ENCODE measurements at regions not wholly inside any gene's neighbourhood (a gene's known extent, or its start where the extent isn't known, plus 50 kb on each side); places are given as distances from the start of the nearest gene placed in this dataset.

DNA sequence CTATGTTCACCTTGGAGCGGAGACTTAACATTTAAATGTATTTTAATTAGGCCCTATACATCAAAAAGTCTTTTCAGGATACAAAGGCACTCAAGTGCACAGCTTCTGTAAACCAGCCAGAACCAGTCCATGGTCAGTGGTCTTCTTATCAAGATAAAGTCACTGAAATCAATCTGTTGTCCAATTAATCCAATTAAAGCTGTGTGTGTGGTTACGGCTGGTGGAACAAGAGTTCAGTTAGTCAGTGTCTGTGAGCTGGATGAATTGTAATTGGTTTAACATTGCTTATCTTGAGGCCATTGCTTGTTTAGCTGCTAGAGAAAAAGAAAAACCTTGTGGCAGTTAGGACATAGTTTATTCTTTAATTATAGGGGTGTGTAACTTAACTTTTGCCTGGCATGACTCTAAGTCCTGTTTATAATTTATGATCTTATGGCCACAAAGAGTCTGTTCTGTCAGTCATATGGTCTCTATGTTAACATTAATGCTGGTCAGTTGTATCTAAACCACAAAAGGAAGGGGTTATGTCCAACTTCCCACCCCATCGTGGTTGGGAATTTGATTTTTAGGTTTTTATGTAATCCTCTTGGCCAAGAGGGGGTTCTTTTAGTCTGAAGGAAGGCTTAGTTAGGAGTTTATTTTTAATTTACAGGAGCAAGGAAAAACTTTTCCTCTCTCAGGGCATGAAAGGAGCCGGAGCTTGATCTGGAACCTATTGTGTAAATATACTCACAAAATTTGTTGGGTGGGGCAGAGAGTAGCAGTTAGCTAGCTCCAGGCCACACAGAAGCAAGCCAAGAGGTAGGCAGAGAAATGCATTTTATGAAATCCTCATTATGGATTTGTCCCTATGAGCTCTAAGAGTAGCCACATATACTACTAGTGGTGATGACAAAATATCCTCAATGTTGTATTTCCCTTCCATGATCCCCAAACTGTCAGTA is 665.7 kb upstream of the ACTRT1 start:
- no peak overlapping the region for H3K4ac ChIP-seq (ENCODE audit: low read length)
- H2AK5ac ChIP-seq (ENCODE audit: low read depth, low read length): no peak overlapping the region
- no peak overlapping the region for H2BK15ac ChIP-seq (ENCODE audit: low read length)
- H2BK5ac ChIP-seq (ENCODE audit: low read length): no peak overlapping the region
- H3K36me3 ChIP-seq (replicated peaks in 1 of 2; ENCODE audit: control insufficient read depth in 2 of 2, insufficient read depth in 2 of 2, low read length in 2 of 2): no peaks in the 10 kb centered on the region
- WGBS, 2 donors (ENCODE audit: extremely low coverage in 2 of 2, insufficient read length in 2 of 2, insufficient replicate concordance in 1 of 2): no CpG with 5 or more reads among the region's 4 CpGs
- no peak overlapping the region for H4K91ac ChIP-seq (ENCODE audit: low read depth, low read length, poor library complexity)
- no peaks in the 10 kb centered on the region for H3K27me3 ChIP-seq (ENCODE audit: control insufficient read depth in 3 of 3, insufficient read depth in 3 of 3, low read depth in 1 of 3, low read length in 3 of 3)
- DNase-seq (ENCODE audit: low spot score): no peak
- H3K4me3 ChIP-seq (ENCODE audit: low read length in 2 of 2): no peak overlapping the region
- H3K27ac ChIP-seq (replicated peaks; ENCODE audit: low read length): no peak overlapping the region
- H4K8ac ChIP-seq (ENCODE audit: low read depth, low read length): no peak overlapping the region
- H3K9me3 ChIP-seq (replicated peaks in 1 of 2; ENCODE audit: control insufficient read depth in 2 of 2, insufficient read depth in 1 of 2, low read depth in 1 of 2, low read length in 2 of 2): no peaks in the 10 kb centered on the region
- H3K14ac ChIP-seq (ENCODE audit: low read length): no peak overlapping the region
- H3K9ac ChIP-seq (ENCODE audit: low read depth, low read length, poor library complexity): no peak overlapping the region
- H2BK12ac ChIP-seq (ENCODE audit: low read length): no peak overlapping the region
- H3K4me1 ChIP-seq (ENCODE audit: control insufficient read depth in 2 of 2, insufficient read depth in 1 of 2, low read depth in 1 of 2, low read length in 2 of 2): no peaks in the 10 kb centered on the region
- H2BK120ac ChIP-seq (ENCODE audit: low read depth, low read length): no peak overlapping the region
- no peaks in the 10 kb centered on the region for H3K79me1 ChIP-seq (ENCODE audit: low read depth, low read length)
- H3K4me2 ChIP-seq (ENCODE audit: insufficient read depth, low read length, poor library complexity, severe bottlenecking): no peak overlapping the region
- H3K23ac ChIP-seq (ENCODE audit: low read depth, low read length, poor library complexity): no peak overlapping the region
- no peak overlapping the region for H3K18ac ChIP-seq (ENCODE audit: low read length)
- no peak overlapping the region for H2AFZ ChIP-seq (ENCODE audit: low read length)

GRCh38 chrX:128714425-128714824 is 662.2 kb upstream of the ACTRT1 start:
- Histone ChIP-seq H3K14ac (ENCODE audit: low read length) (no peak overlapping the region), H2AK5ac (ENCODE audit: low read depth, low read length) (no peak overlapping the region), H3K9me3 (replicated peaks in 1 of 2; ENCODE audit: control insufficient read depth in 2 of 2, insufficient read depth in 1 of 2, low read depth in 1 of 2, low read length in 2 of 2) (no peaks in the 10 kb centered on the region), H3K9ac (ENCODE audit: low read depth, low read length, poor library complexity) (no peak overlapping the region), H3K79me1 (ENCODE audit: low read depth, low read length) (no peaks in the 10 kb centered on the region), H3K36me3 (replicated peaks in 1 of 2; ENCODE audit: control insufficient read depth in 2 of 2, insufficient read depth in 2 of 2, low read length in 2 of 2) (no peaks in the 10 kb centered on the region), H2BK12ac (ENCODE audit: low read length) (no peak overlapping the region), H2BK120ac (ENCODE audit: low read depth, low read length) (no peak overlapping the region), H3K4me3 (ENCODE audit: low read length in 2 of 2) (no peak overlapping the region), H3K4ac (ENCODE audit: low read length) (no peak overlapping the region), H3K27me3 (ENCODE audit: control insufficient read depth in 3 of 3, insufficient read depth in 3 of 3, low read depth in 1 of 3, low read length in 3 of 3) (no peaks in the 10 kb centered on the region), H2AFZ (ENCODE audit: low read length) (no peak overlapping the region), H3K23ac (ENCODE audit: low read depth, low read length, poor library complexity) (no peak overlapping the region), H4K8ac (ENCODE audit: low read depth, low read length) (no peak overlapping the region), H3K4me2 (ENCODE audit: insufficient read depth, low read length, poor library complexity, severe bottlenecking) (no peak overlapping the region), H3K4me1 (ENCODE audit: control insufficient read depth in 2 of 2, insufficient read depth in 1 of 2, low read depth in 1 of 2, low read length in 2 of 2) (no peaks in the 10 kb centered on the region), H3K27ac (replicated peaks; ENCODE audit: low read length) (no peak overlapping the region), H4K91ac (ENCODE audit: low read depth, low read length, poor library complexity) (no peak overlapping the region), H2BK15ac (ENCODE audit: low read length) (no peak overlapping the region), H2BK5ac (ENCODE audit: low read length) (no peak overlapping the region), H3K18ac (ENCODE audit: low read length) (no peak overlapping the region)
- WGBS, 2 donors (ENCODE audit: extremely low coverage in 2 of 2, insufficient read length in 2 of 2, insufficient replicate concordance in 1 of 2): no CpG with 5 or more reads among the region's 9 CpGs
- no peak for DNase-seq (ENCODE audit: low spot score)

- Histone ChIP-seq H2BK120ac (ENCODE audit: low read depth, low read length) (no peak overlapping the region), H3K9me3 (replicated peaks in 1 of 2; ENCODE audit: control insufficient read depth in 2 of 2, insufficient read depth in 1 of 2, low read depth in 1 of 2, low read length in 2 of 2) (no peaks in the 10 kb centered on the region), H4K8ac (ENCODE audit: low read depth, low read length) (no peak overlapping the region), H3K14ac (ENCODE audit: low read length) (no peak overlapping the region), H3K4ac (ENCODE audit: low read length) (no peak overlapping the region), H3K23ac (ENCODE audit: low read depth, low read length, poor library complexity) (no peak overlapping the region), H4K91ac (ENCODE audit: low read depth, low read length, poor library complexity) (no peak overlapping the region), H2BK15ac (ENCODE audit: low read length) (no peak overlapping the region), H2BK12ac (ENCODE audit: low read length) (no peak overlapping the region), H2BK5ac (ENCODE audit: low read length) (no peak overlapping the region), H2AK5ac (ENCODE audit: low read depth, low read length) (no peak overlapping the region), H3K79me1 (ENCODE audit: low read depth, low read length) (no peaks in the 10 kb centered on the region), H3K27me3 (ENCODE audit: control insufficient read depth in 3 of 3, insufficient read depth in 3 of 3, low read depth in 1 of 3, low read length in 3 of 3) (no peaks in the 10 kb centered on the region), H3K18ac (ENCODE audit: low read length) (no peak overlapping the region), H3K4me3 (ENCODE audit: low read length in 2 of 2) (no peak overlapping the region), H3K36me3 (replicated peaks in 1 of 2; ENCODE audit: control insufficient read depth in 2 of 2, insufficient read depth in 2 of 2, low read length in 2 of 2) (no peaks in the 10 kb centered on the region), H3K4me2 (ENCODE audit: insufficient read depth, low read length, poor library complexity, severe bottlenecking) (no peak overlapping the region), H2AFZ (ENCODE audit: low read length) (no peak overlapping the region), H3K4me1 (ENCODE audit: control insufficient read depth in 2 of 2, insufficient read depth in 1 of 2, low read depth in 1 of 2, low read length in 2 of 2) (no peaks in the 10 kb centered on the region), H3K27ac (replicated peaks; ENCODE audit: low read length) (no peak overlapping the region), H3K9ac (ENCODE audit: low read depth, low read length, poor library complexity) (no peak overlapping the region)
- WGBS, 2 donors (ENCODE audit: extremely low coverage in 2 of 2, insufficient read length in 2 of 2, insufficient replicate concordance in 1 of 2): no CpG with 5 or more reads among the region's 3 CpGs
- no peak for DNase-seq (ENCODE audit: low spot score)
Observed at GRCh38 chrX:128699716-128700285, 647.6 kb upstream of the ACTRT1 start.

DNA sequence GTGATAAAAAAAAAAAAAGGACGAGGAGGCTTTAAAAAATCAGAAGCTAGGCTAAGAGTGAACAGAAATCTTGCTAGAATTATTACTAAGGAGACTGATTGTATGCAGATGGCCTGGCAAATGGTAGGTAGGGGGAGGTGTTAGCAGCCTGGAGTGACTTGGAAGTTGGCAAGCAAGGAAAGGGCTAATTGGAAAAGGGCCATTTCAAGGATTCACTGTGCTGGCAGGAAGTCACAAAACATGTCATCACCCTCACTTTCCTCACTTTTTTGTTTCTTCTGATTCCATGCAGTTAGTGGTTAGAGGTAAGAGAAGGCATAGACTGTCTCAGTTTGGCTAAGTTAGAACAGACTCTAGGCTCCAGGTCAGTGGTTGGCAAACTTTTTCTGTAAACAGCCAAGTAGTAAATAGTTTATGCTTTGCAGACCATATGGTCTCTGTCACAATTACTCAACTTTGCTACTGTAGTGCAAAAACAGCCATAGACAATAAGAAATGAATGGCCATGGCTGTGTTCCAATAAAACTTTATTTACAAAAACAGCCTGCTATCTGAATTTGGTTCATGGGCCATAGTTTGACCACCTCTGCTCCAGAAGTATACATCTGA is 646.5 kb upstream of the ACTRT1 start:
- no peaks in the 10 kb centered on the region for H3K4me1 ChIP-seq (ENCODE audit: control insufficient read depth in 2 of 2, insufficient read depth in 1 of 2, low read depth in 1 of 2, low read length in 2 of 2)
- no CpG with 5 or more reads among the region's 1 CpG for WGBS, 2 donors (ENCODE audit: extremely low coverage in 2 of 2, insufficient read length in 2 of 2, insufficient replicate concordance in 1 of 2)
- H3K9ac ChIP-seq (ENCODE audit: low read depth, low read length, poor library complexity): no peak overlapping the region
- H2BK120ac ChIP-seq (ENCODE audit: low read depth, low read length): no peak overlapping the region
- no peak overlapping the region for H3K23ac ChIP-seq (ENCODE audit: low read depth, low read length, poor library complexity)
- no peak overlapping the region for H3K4ac ChIP-seq (ENCODE audit: low read length)
- H2BK5ac ChIP-seq (ENCODE audit: low read length): no peak overlapping the region
- H3K4me3 ChIP-seq (ENCODE audit: low read length in 2 of 2): no peak overlapping the region
- H2AK5ac ChIP-seq (ENCODE audit: low read depth, low read length): no peak overlapping the region
- H3K27ac ChIP-seq (replicated peaks; ENCODE audit: low read length): no peak overlapping the region
- H3K27me3 ChIP-seq (ENCODE audit: control insufficient read depth in 3 of 3, insufficient read depth in 3 of 3, low read depth in 1 of 3, low read length in 3 of 3): no peaks in the 10 kb centered on the region
- no peak overlapping the region for H2BK12ac ChIP-seq (ENCODE audit: low read length)
- no peak overlapping the region for H2AFZ ChIP-seq (ENCODE audit: low read length)
- DNase-seq (ENCODE audit: low spot score): no peak
- H2BK15ac ChIP-seq (ENCODE audit: low read length): no peak overlapping the region
- H3K36me3 ChIP-seq (replicated peaks in 1 of 2; ENCODE audit: control insufficient read depth in 2 of 2, insufficient read depth in 2 of 2, low read length in 2 of 2): no peaks in the 10 kb centered on the region
- H3K79me1 ChIP-seq (ENCODE audit: low read depth, low read length): no peaks in the 10 kb centered on the region
- no peak overlapping the region for H4K91ac ChIP-seq (ENCODE audit: low read depth, low read length, poor library complexity)
- no peak overlapping the region for H3K18ac ChIP-seq (ENCODE audit: low read length)
- H3K14ac ChIP-seq (ENCODE audit: low read length): no peak overlapping the region
- no peak overlapping the region for H4K8ac ChIP-seq (ENCODE audit: low read depth, low read length)
- no peak overlapping the region for H3K4me2 ChIP-seq (ENCODE audit: insufficient read depth, low read length, poor library complexity, severe bottlenecking)
- no peaks in the 10 kb centered on the region for H3K9me3 ChIP-seq (replicated peaks in 1 of 2; ENCODE audit: control insufficient read depth in 2 of 2, insufficient read depth in 1 of 2, low read depth in 1 of 2, low read length in 2 of 2)
